HAP-1 (cell line): ENCODE measurements at regions not wholly inside any gene's neighbourhood (a gene's known extent, or its start where the extent isn't known, plus 50 kb on each side); places are given as distances from the start of the nearest gene placed in this dataset.
"Not testable (repeated sequence)": the region's sequence is repeated elsewhere in the genome, so short reads cannot be mapped to it uniquely, and the experiment has no call there.

Source experiments
- DNase-seq, 2 experiments: peaks; one replicate each; pipeline ENCODE4 v3.0.0-alpha.2; 2016 to 2020; ENCODE audit warnings: low spot score in 2 of 2
- H3K27me3 ChIP-seq: fragments of 250-450 bp; sonication (Bioruptor Pico); 2 replicates; pipeline ENCODE4 v1.5.1; 2020; ENCODE audit warnings: low read depth, mild to moderate bottlenecking, moderate library complexity
- H3K36me3 ChIP-seq: fragments of 250-450 bp; sonication (Bioruptor Pico); replicated peaks from 2 replicates; pipeline ENCODE4 v1.5.1; 2020; ENCODE audit warnings: mild to moderate bottlenecking
- H3K4me1 ChIP-seq: fragments of 250-450 bp; sonication (Bioruptor Pico); 2 replicates; pipeline ENCODE4 v1.5.1; 2020; ENCODE audit warnings: mild to moderate bottlenecking
- H3K4me3 ChIP-seq: fragments of 250-450 bp; sonication (Bioruptor Pico); 2 replicates; pipeline ENCODE4 v1.5.1; 2020; ENCODE audit warnings: mild to moderate bottlenecking, moderate library complexity
- H3K9me3 ChIP-seq: fragments of 250-450 bp; sonication (Bioruptor Pico); 2 replicates; pipeline ENCODE4 v1.5.1; 2020; ENCODE audit warnings: mild to moderate bottlenecking, moderate library complexity
- in situ Hi-C: fragments of 300-500 bp; cut with MboI; formaldehyde crosslinking; loops from 3 replicates; pipeline ENCODE4 v1.14.3; 2020; ENCODE audit warnings: low sequenced_read_pairs, inconsistent platforms, mixed read lengths

DNA sequence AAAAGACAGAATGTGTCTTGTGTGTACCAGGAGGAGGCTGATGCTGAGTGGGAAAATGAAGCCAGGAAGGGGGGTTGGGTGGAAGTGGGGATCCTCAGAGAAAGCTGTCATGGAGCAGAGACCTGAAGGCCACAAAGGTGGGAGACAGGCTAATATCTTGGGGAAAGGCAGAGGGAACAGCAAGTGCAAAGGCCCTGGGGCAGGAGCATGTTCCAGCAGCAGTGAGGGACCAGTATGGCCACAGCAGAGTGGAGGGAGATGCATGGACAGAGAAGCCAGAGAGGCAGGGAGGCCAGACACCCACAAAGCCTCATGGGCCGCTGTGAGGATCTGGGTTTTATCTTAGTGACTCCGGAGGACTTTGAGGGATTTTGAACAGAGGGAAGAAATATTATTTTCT is 254.2 kb upstream of the SULF2 start:
- in situ Hi-C loops = no loop called here
- H3K9me3 ChIP-seq = no peaks in the 10 kb centered on the region
- no peaks in the 10 kb centered on the region for H3K27me3 ChIP-seq
- no peak for DNase-seq
- H3K4me3 ChIP-seq = no peak overlapping the region
- no peaks in the 10 kb centered on the region for H3K36me3 ChIP-seq
- no peaks in the 10 kb centered on the region for H3K4me1 ChIP-seq

DNA sequence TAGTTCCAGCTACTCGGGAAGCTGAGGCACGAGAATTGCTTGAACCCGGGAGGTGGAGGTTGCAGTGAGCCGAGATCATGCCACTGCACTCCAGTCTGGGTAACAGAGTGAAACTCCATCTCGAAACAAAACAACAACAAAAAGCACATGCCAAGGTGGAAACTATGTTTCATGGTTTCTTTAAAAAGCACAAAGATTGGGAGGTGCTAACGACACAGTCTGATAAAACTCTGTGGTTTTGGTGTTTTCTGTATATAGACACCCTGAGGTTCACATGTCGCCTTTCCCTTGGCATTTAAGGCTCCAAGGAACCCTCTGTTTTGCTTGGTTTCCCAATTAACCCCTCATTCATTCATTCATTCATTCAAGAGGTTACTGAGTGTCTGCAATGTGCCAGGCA is 253.4 kb upstream of the SULF2 start:
- in situ Hi-C loops = no loop called here
- no peaks in the 10 kb centered on the region for H3K27me3 ChIP-seq
- no peak overlapping the region for H3K4me3 ChIP-seq
- DNase-seq = no peak
- H3K9me3 ChIP-seq = no peaks in the 10 kb centered on the region
- H3K4me1 ChIP-seq = no peaks in the 10 kb centered on the region
- no peaks in the 10 kb centered on the region for H3K36me3 ChIP-seq

DNA sequence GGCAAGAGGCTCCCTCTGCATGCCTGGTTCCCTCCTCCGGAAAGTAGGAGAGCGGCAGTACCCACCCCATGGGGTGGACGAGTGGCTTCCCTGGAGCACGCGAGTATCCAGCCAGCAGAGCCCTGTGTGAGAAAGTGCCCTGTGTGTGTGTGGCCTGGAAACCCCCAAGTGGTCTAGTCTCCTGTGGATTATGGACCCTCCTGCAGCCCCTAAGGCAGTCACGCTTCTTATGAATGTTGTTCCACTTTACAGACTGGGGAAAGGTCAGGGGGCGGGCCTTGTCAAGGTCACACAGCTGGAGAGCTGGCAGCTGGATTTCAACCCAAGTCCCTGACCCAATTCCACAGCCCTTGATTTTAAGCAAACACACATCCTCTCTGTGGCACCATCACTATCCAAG is 252.5 kb upstream of the SULF2 start:
- not testable (repeated sequence) for H3K9me3 ChIP-seq

DNA sequence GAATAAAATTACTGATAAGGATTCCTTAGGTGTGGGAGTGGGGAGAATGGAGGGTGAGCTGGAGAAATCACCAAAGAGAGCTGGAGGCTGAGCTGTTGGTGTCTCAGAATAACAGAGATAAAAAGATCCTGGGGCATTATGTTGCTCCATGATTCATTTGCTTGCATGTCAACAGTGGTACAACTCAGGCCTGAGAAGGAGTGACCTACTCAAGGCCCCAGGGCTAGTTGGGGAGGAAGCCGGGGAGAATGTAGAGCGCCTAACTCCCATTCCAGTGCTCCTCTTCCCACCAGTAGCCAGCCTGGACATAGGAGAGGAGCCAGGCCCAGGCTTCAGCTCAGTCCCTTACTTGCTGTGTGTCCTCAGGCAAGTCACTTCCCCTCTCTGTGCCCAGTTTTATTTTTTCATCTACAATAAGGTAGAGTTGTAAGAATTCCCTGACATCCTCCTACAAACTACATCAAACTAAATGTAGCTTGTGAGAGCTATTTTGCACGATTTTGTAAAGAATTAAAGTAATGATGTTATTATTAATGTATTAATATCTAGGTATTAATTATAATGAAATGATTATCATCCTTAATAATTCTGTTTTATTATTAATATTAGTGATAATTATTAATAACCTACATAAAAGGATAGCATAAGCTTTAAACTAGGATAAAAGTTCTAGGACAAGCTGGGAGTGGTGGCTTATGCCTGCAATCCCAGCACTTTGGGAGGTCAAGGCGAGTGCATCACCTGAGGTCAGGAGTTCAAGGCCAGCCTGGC is 250.9 kb upstream of the SULF2 start:
- Histone ChIP-seq H3K27me3 (no peaks in the 10 kb centered on the region), H3K36me3 (no peaks in the 10 kb centered on the region), H3K4me3 (no peak overlapping the region), H3K9me3 (no peaks in the 10 kb centered on the region), H3K4me1 (no peaks in the 10 kb centered on the region)
- no peak for DNase-seq
- in situ Hi-C loops = no loop called here

More for the DNA sequence above, 252.5 kb upstream of the SULF2 start:
- DNase-seq, H3K4me3 ChIP-seq, H3K36me3 ChIP-seq, H3K27me3 ChIP-seq, in situ Hi-C loops, H3K4me1 ChIP-seq: not testable (repeated sequence)

DNA sequence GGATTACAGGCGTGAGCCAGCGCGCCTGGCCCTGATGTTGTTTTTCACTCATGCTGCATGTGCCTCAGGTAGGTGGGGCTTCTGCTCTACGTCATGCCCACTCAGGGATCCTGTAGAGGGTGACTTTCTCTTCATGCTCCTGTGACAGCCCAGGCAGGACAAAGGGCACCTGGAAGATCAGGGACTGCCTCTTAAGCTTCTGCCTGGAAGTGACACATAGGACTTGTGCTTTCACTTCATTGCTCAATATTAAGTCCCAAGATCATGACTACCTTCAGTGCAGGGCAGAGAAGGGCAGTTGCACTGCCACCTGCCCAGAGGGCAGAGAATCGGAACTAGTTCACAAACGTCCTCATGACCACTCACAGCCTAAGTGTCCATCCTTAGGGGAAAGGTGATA is 249.5 kb upstream of the SULF2 start:
- H3K36me3 ChIP-seq = no peaks in the 10 kb centered on the region
- no peaks in the 10 kb centered on the region for H3K9me3 ChIP-seq
- peaks cover 5% of the 10 kb centered on the region for H3K4me1 ChIP-seq
- in situ Hi-C loops = no loop called here
- DNase-seq = no peak
- H3K4me3 ChIP-seq = no peak overlapping the region
- no peaks in the 10 kb centered on the region for H3K27me3 ChIP-seq

DNA sequence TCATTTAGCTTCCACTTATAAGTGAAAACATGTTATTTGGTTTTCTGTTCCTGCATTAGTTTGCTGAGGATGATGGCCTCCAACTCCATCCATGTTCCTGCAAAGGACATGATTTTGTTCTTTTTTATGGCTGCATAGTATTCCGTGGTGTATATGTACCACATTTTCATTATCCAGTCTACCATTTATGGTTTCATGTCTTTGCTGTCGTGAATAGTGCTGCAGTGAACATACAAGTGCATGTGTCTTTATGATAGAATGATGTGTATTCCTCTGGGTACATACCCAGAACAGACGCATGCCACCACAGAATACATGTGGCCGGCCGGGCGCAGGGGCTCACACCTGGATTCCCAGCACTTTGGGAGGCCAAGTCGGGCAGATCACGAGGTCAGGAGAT is 247.7 kb upstream of the SULF2 start:
- H3K36me3 ChIP-seq, H3K27me3 ChIP-seq, DNase-seq, H3K4me1 ChIP-seq, H3K4me3 ChIP-seq, H3K9me3 ChIP-seq, in situ Hi-C loops: not testable (repeated sequence)

DNA sequence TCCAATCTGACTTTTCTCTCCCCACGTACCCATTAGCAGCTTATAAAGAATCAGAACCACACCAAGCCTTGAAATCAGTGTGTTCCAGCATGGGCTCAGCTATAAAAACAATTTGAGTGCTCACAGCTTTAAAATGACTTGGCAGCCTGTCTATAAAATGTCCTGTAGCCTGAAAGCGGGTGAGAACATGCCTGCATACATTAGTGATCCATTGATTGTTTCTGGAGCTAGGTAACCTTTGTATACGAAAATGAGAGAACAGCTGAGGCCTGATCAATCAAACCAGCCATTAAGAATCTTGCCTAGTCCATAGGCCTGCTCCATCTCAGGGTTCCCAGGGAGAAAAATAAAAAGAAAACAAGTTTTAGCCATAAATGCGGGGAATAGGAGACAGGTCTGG is 245.8 kb upstream of the SULF2 start:
- H3K4me3 ChIP-seq = no peak overlapping the region
- H3K4me1 ChIP-seq = peaks cover 10% of the 10 kb centered on the region
- in situ Hi-C loops = no loop called here
- DNase-seq = no peak
- H3K36me3 ChIP-seq = no peaks in the 10 kb centered on the region
- no peaks in the 10 kb centered on the region for H3K9me3 ChIP-seq
- no peaks in the 10 kb centered on the region for H3K27me3 ChIP-seq

DNA sequence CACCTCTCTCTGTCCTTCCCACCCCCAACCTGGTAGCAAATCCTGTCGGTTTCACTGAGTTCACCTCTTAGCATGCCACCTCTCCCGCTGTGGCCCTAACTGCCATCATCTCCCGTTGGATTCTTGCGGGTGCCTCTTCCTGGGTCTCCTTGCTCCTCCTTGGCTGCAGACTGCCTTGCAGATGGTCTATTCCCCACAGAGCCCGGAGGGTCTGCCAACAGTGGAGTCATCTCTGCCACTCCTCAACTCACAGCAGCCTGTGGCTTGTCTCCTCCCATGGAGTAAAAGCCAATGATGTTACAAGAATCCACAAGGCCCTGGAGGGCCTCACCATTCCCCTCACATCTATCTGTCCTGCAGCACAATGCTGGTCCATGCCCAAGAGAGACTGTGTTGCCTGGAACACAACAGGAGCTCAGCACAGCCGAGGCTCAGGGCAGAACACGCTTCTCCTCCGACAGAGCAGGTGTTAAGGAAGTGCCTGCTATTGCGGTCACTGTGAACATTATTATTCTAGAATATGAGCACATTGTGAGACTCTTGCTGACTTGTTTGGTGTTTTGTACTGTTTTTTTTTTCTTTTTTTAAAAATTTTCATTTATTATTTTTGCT is 241.8 kb upstream of the SULF2 start:
- Histone ChIP-seq H3K27me3 (no peaks in the 10 kb centered on the region), H3K36me3 (no peaks in the 10 kb centered on the region), H3K4me3 (no peak overlapping the region), H3K9me3 (no peaks in the 10 kb centered on the region), H3K4me1 (peaks cover 14% of the 10 kb centered on the region)
- DNase-seq = no peak
- in situ Hi-C loops = no loop called here

DNA sequence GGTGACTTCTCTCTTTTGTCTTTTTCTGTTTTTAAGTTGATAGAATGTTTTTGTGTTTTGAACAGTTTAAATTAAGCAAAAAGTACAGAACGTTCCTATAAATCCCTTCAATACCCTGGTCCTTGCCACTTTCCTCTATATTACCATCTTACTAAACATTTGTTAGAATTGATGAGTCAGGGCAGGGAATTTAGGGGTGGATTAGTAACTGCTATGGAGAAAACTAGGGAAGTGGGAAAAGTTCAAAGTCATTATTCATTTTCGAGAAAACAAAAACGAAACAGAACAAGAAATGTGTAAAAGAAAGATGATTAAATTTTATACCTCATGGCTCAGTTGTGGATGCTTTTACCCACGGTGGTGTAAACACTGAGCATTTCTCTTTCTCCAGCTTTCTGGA is 240.4 kb upstream of the SULF2 start:
- peaks cover 14% of the 10 kb centered on the region for H3K4me1 ChIP-seq
- no peaks in the 10 kb centered on the region for H3K9me3 ChIP-seq
- H3K4me3 ChIP-seq = no peak overlapping the region
- no peaks in the 10 kb centered on the region for H3K27me3 ChIP-seq
- in situ Hi-C loops = no loop called here
- no peaks in the 10 kb centered on the region for H3K36me3 ChIP-seq
- no peak for DNase-seq

DNA sequence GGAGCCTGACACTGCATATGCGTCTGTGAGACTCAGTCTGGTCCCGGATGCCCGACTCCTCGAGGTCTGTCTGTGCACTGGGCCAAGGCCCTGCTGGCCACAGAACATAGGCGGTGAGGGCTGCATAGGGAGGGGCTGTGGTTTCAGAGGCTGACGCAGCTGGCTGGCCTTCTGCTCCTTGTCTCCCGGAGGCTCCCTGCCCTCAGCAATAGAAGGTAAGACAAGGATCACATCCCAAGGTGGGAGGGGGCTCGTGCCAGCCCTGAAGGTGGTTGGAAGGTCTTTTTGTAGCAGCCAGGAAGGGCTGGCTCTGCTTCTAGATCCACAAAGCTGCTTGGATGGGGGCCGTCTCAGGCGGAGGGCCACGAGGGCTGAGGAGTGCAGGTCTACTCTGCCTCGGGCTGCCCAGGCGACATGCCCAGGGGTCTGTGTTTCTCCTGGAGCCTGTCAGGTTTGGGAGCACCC is 239.8 kb upstream of the SULF2 start:
- Histone ChIP-seq H3K4me1 (peaks cover 12% of the 10 kb centered on the region), H3K9me3 (no peaks in the 10 kb centered on the region), H3K4me3 (no peak overlapping the region), H3K36me3 (no peaks in the 10 kb centered on the region), H3K27me3 (no peaks in the 10 kb centered on the region)
- DNase-seq = no peak
- in situ Hi-C loops = no loop called here

DNA sequence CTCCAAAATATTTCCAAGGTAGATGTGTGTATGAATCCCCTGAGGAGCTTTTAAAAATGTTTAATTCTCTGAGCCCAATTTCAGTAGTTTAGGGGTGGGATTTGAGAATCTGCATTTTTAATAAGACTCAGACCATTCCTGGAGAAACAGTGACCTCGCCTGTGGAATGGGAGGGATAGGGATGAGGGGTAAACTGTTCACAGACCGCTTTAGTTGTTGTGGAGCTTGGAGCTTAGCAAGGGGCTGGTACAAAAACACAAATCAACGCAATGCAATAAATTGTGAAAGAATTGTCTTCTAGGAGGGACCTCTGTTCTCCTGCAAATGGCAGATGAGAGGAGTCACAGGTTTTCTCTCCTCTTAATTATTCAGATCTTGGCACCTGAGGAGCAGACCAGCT is 239.3 kb upstream of the SULF2 start:
- in situ Hi-C loops = no loop called here
- Histone ChIP-seq H3K36me3 (no peaks in the 10 kb centered on the region), H3K4me1 (peaks cover 7% of the 10 kb centered on the region), H3K27me3 (no peaks in the 10 kb centered on the region), H3K4me3 (no peak overlapping the region), H3K9me3 (no peaks in the 10 kb centered on the region)
- no peak for DNase-seq

DNA sequence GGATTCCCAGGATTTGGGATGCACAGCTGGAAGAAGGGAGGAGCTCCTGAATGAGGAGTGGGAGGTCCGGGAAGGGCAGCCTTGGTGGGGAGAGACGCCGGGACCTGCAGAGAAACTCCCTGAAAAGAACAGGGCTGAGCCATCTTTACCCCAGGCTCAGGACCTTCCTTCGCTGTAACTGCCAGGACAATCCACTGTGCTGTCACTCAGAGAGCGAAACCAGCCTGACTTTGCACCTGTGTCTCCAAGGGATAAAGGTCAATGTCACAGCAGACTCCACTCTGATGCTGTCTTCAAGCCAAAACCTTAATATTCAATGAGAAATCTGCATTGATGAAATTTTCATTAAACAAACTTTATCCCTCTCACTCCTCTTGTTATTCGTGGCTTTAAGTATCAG is 235.4 kb upstream of the SULF2 start:
- in situ Hi-C loops, H3K36me3 ChIP-seq, H3K4me1 ChIP-seq, H3K27me3 ChIP-seq, H3K4me3 ChIP-seq, H3K9me3 ChIP-seq, DNase-seq: not testable (repeated sequence)

DNA sequence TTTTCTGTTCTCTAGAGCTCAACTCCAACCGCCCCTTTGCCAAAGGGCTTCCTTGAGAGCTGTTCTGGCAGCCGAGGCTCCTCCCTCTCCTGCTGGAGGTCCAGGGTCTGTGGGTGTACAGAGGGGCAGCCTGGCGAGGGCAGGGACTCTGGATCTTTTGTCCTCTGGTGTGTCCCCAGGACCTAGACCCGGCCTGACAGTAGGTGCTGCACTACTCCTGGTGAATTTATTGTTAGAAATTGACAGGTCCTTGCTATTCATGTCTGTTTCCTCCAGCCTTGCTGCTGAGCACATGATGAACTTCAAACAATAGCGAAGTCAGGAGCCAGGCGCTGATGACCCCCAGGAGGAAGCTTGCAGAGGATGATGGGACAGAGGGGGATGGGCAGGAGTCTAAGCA is 234.7 kb upstream of the SULF2 start:
- Histone ChIP-seq H3K27me3 (no peaks in the 10 kb centered on the region), H3K9me3 (no peaks in the 10 kb centered on the region), H3K4me1 (no peaks in the 10 kb centered on the region), H3K4me3 (no peak overlapping the region), H3K36me3 (no peaks in the 10 kb centered on the region)
- in situ Hi-C loops = no loop called here
- DNase-seq = no peak

DNA sequence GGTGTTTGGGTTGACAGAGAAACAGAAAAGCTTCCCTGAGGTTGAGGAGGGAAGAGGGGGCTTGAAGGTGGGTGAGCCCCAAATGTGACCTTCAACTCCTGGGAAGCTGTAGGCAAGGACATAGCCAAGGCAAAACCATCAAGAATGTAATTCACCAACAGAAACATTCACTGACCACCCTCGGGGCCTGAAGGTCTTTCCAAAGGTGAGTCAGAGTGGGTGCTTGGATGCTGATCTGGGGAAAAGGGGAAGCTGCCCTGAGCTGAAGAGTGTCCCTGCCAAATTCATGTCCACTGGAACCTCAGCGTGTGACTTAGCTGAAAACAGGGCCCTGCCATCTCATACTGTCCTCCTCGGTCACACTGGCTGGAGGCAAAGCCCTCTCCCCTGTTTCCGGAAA is 234.2 kb upstream of the SULF2 start:
- in situ Hi-C loops = no loop called here
- H3K27me3 ChIP-seq = no peaks in the 10 kb centered on the region

DNA sequence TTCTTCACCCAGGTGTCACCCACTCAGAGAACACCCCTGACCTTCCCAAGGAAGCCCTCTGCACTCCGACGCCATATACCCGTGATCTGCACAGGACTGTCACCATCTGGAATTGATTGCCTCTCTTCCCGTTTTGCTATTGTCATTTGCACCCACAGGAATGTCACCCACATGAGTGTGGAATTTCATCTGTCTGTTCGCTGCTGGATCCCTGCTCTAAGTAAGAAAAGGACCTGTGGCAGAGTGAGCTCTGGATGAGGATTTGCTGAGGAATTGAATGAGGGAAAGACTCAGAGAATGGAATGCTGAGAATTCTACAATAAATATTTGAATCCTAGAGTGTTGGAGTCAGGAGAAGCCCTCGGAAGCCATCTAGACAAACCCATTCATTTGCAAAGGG is 233.6 kb upstream of the SULF2 start:
- H3K36me3 ChIP-seq, in situ Hi-C loops, H3K27me3 ChIP-seq, H3K4me1 ChIP-seq, H3K4me3 ChIP-seq, DNase-seq, H3K9me3 ChIP-seq: not testable (repeated sequence)

More for the DNA sequence above, 234.2 kb upstream of the SULF2 start:
- Histone ChIP-seq H3K4me3 (no peak overlapping the region), H3K36me3 (no peaks in the 10 kb centered on the region), H3K4me1 (no peaks in the 10 kb centered on the region), H3K9me3 (no peaks in the 10 kb centered on the region)
- DNase-seq = no peak
